ENCODE measurements at regions not wholly inside any gene's neighbourhood (a gene's known extent, or its start where the extent isn't known, plus 50 kb on each side); places are given as distances from the start of the nearest gene placed in this dataset.

- Histone ChIP-seq H3K27me3 (ENCODE audit: control insufficient read depth in 4 of 4, insufficient read depth in 4 of 4, low read length in 3 of 4) (no peaks in the 10 kb centered on the region), H3K4me1 (ENCODE audit: control insufficient read depth in 4 of 4, insufficient read depth in 4 of 4, low read length in 3 of 4) (no peaks in the 10 kb centered on the region), H3K36me3 (ENCODE audit: control insufficient read depth in 4 of 4, insufficient read depth in 3 of 4, low read depth in 1 of 4, low read length in 3 of 4) (no peaks in the 10 kb centered on the region), H3K4me3 (ENCODE audit: low read depth in 1 of 3, low read length in 3 of 3) (no peak overlapping the region), H3K9ac (ENCODE audit: low read depth in 1 of 2, low read length in 2 of 2) (no peak overlapping the region), H3K27ac (ENCODE audit: low read depth in 1 of 2, low read length in 2 of 2) (no peak overlapping the region), H3K9me3 (ENCODE audit: control insufficient read depth in 4 of 4, low read length in 3 of 4) (peaks cover 0 to 9% (median 2%) of the 10 kb centered on the region in 4 donors)
- 71% methylated on average over 4 of the region's 4 CpGs for WGBS
- TF ChIP-seq JUND (IDR thresholded peaks at IDR 0.05), result no peak
- TF ChIP-seq NR2F2 (IDR thresholded peaks at IDR 0.05), result no peak
- TF ChIP-seq ATF3 (IDR thresholded peaks at IDR 0.05), result no peak
- no peak for TF ChIP-seq GABPA (IDR thresholded peaks at IDR 0.05 in 1 of 2, conservative IDR thresholded peaks at IDR 0.05 in 1 of 2)
- TF ChIP-seq HNF4G (IDR thresholded peaks at IDR 0.05), result no peak
- DNase-seq (ENCODE audit: low spot score), result no peak
Measured at GRCh38 chr3:83934192-83935021, 1024.4 kb upstream of the CADM2 start.

- Histone ChIP-seq H3K27me3 (ENCODE audit: control insufficient read depth in 4 of 4, insufficient read depth in 4 of 4, low read length in 3 of 4) (no peaks in the 10 kb centered on the region), H3K4me1 (ENCODE audit: control insufficient read depth in 4 of 4, insufficient read depth in 4 of 4, low read length in 3 of 4) (no peaks in the 10 kb centered on the region), H3K9me3 (ENCODE audit: control insufficient read depth in 4 of 4, low read length in 3 of 4) (no peaks in the 10 kb centered on the region), H3K9ac (ENCODE audit: low read depth in 1 of 2, low read length in 2 of 2) (no peak overlapping the region), H3K4me3 (ENCODE audit: low read depth in 1 of 3, low read length in 3 of 3) (no peak overlapping the region), H3K27ac (ENCODE audit: low read depth in 1 of 2, low read length in 2 of 2) (no peak overlapping the region), H3K36me3 (ENCODE audit: control insufficient read depth in 4 of 4, insufficient read depth in 3 of 4, low read depth in 1 of 4, low read length in 3 of 4) (no peaks in the 10 kb centered on the region)
- no peak for TF ChIP-seq YY1 (IDR thresholded peaks at IDR 0.05)
- no peak for TF ChIP-seq RAD21 (IDR thresholded peaks at IDR 0.05)
- no peak for TF ChIP-seq ZBTB33 (IDR thresholded peaks at IDR 0.05)
- no peak for TF ChIP-seq MAX (IDR thresholded peaks at IDR 0.05)
- no peak for TF ChIP-seq JUND (IDR thresholded peaks at IDR 0.05)
- no peak for TF ChIP-seq SP1 (IDR thresholded peaks at IDR 0.05)
- TF ChIP-seq TAF1 (conservative IDR thresholded peaks at IDR 0.05), result no peak
- no peak for TF ChIP-seq ATF3 (IDR thresholded peaks at IDR 0.05)
- TF ChIP-seq HNF4G (IDR thresholded peaks at IDR 0.05), result no peak
- TF ChIP-seq REST (IDR thresholded peaks at IDR 0.05), result no peak
- no peak for TF ChIP-seq NR2F2 (IDR thresholded peaks at IDR 0.05)
- 62% methylated on average over 2 of the region's 2 CpGs for WGBS
- no peak for DNase-seq (ENCODE audit: low spot score)
Measured at GRCh38 chr3:83938491-83938890, 1020.3 kb upstream of the CADM2 start.

Measured in liver (tissue), 7 donors.